ENCODE measurements at regions not wholly inside any gene's neighbourhood (a gene's known extent, or its start where the extent isn't known, plus 50 kb on each side); places are given as distances from the start of the nearest gene placed in this dataset.

- Histone ChIP-seq H3K36me3 (ENCODE audit: control insufficient read depth, low read length) (no peaks in the 10 kb centered on the region), H3K27me3 (ENCODE audit: control insufficient read depth, low read length) (no peaks in the 10 kb centered on the region), H3F3A (ENCODE audit: control insufficient read depth, insufficient read depth) (no peaks in the 10 kb centered on the region), H3K9me3 (ENCODE audit: control insufficient read depth, insufficient read depth, low read length) (no peaks in the 10 kb centered on the region), H3K4me1 (ENCODE audit: control insufficient read depth, low read length) (no peaks in the 10 kb centered on the region), H3K79me2 (ENCODE audit: control insufficient read depth, low read length) (no peaks in the 10 kb centered on the region), H3K4me3 (ENCODE audit: low read length) (no peak overlapping the region), H3K4me2 (ENCODE audit: low read length) (no peak overlapping the region), H4K20me1 (ENCODE audit: control insufficient read depth, insufficient read depth, low read depth, low read length) (no peaks in the 10 kb centered on the region), H3K27ac (ENCODE audit: low read depth, low read length) (no peak overlapping the region), H3K9me2 (replicated peaks; ENCODE audit: control insufficient read depth, low read length) (no peaks in the 10 kb centered on the region)
- TF ChIP-seq, protein P1, sequence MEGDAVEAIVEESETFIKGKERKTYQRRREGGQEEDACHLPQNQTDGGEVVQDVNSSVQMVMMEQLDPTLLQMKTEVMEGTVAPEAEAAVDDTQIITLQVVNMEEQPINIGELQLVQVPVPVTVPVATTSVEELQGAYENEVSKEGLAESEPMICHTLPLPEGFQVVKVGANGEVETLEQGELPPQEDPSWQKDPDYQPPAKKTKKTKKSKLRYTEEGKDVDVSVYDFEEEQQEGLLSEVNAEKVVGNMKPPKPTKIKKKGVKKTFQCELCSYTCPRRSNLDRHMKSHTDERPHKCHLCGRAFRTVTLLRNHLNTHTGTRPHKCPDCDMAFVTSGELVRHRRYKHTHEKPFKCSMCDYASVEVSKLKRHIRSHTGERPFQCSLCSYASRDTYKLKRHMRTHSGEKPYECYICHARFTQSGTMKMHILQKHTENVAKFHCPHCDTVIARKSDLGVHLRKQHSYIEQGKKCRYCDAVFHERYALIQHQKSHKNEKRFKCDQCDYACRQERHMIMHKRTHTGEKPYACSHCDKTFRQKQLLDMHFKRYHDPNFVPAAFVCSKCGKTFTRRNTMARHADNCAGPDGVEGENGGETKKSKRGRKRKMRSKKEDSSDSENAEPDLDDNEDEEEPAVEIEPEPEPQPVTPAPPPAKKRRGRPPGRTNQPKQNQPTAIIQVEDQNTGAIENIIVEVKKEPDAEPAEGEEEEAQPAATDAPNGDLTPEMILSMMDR (IDR thresholded peaks at IDR 0.05; ENCODE audit: low read depth, low read length, poor library complexity, severe bottlenecking) = no peak
- TF ChIP-seq EZH2phosphoT487 (IDR thresholded peaks at IDR 0.05; ENCODE audit: borderline replicate concordance, low read length) = no peak
These were observed 338.8 kb upstream of the AUTS2 start for GRCh38 chr7:69259445-69259844.

GRCh38 chr7:69260023-69260422 is 338.3 kb upstream of the AUTS2 start:
- no peaks in the 10 kb centered on the region for H3K4me1 ChIP-seq (ENCODE audit: control insufficient read depth, low read length)
- TF ChIP-seq EZH2phosphoT487 (IDR thresholded peaks at IDR 0.05; ENCODE audit: borderline replicate concordance, low read length) = no peak
- TF ChIP-seq, protein P1 (IDR thresholded peaks at IDR 0.05; ENCODE audit: low read depth, low read length, poor library complexity, severe bottlenecking) = no peak
- H3K36me3 ChIP-seq (ENCODE audit: control insufficient read depth, low read length) = no peaks in the 10 kb centered on the region
- no peak overlapping the region for H3K4me2 ChIP-seq (ENCODE audit: low read length)
- H3K79me2 ChIP-seq (ENCODE audit: control insufficient read depth, low read length) = no peaks in the 10 kb centered on the region
- H3K27me3 ChIP-seq (ENCODE audit: control insufficient read depth, low read length) = no peaks in the 10 kb centered on the region
- no peaks in the 10 kb centered on the region for H3K9me3 ChIP-seq (ENCODE audit: control insufficient read depth, insufficient read depth, low read length)
- H3F3A ChIP-seq (ENCODE audit: control insufficient read depth, insufficient read depth) = no peaks in the 10 kb centered on the region
- H3K27ac ChIP-seq (ENCODE audit: low read depth, low read length) = no peak overlapping the region
- no peaks in the 10 kb centered on the region for H4K20me1 ChIP-seq (ENCODE audit: control insufficient read depth, insufficient read depth, low read depth, low read length)
- no peaks in the 10 kb centered on the region for H3K9me2 ChIP-seq (replicated peaks; ENCODE audit: control insufficient read depth, low read length)
- no peak overlapping the region for H3K4me3 ChIP-seq (ENCODE audit: low read length)

GRCh38 chr7:69263550-69263949 is 334.7 kb upstream of the AUTS2 start:
- Histone ChIP-seq H3K9me2 (replicated peaks; ENCODE audit: control insufficient read depth, low read length) (no peaks in the 10 kb centered on the region), H4K20me1 (ENCODE audit: control insufficient read depth, insufficient read depth, low read depth, low read length) (no peaks in the 10 kb centered on the region), H3K27me3 (ENCODE audit: control insufficient read depth, low read length) (no peaks in the 10 kb centered on the region), H3F3A (ENCODE audit: control insufficient read depth, insufficient read depth) (no peaks in the 10 kb centered on the region), H3K4me1 (ENCODE audit: control insufficient read depth, low read length) (no peaks in the 10 kb centered on the region), H3K9me3 (ENCODE audit: control insufficient read depth, insufficient read depth, low read length) (no peaks in the 10 kb centered on the region), H3K79me2 (ENCODE audit: control insufficient read depth, low read length) (no peaks in the 10 kb centered on the region), H3K4me2 (ENCODE audit: low read length) (no peak overlapping the region), H3K27ac (ENCODE audit: low read depth, low read length) (no peak overlapping the region), H3K36me3 (ENCODE audit: control insufficient read depth, low read length) (no peaks in the 10 kb centered on the region), H3K4me3 (ENCODE audit: low read length) (no peak overlapping the region)
- TF ChIP-seq EZH2phosphoT487 (IDR thresholded peaks at IDR 0.05; ENCODE audit: borderline replicate concordance, low read length) = no peak
- TF ChIP-seq, protein P1 (IDR thresholded peaks at IDR 0.05; ENCODE audit: low read depth, low read length, poor library complexity, severe bottlenecking) = no peak

GRCh38 chr7:69269806-69270205 is 328.5 kb upstream of the AUTS2 start:
- peaks cover 4% of the 10 kb centered on the region; the same call in 1 of the 2 replicates for H3K27me3 ChIP-seq (ENCODE audit: control insufficient read depth, low read length)
- H3K9me2 ChIP-seq (replicated peaks; ENCODE audit: control insufficient read depth, low read length) = no peaks in the 10 kb centered on the region
- H3K27ac ChIP-seq (ENCODE audit: low read depth, low read length) = no peak overlapping the region
- no peaks in the 10 kb centered on the region for H4K20me1 ChIP-seq (ENCODE audit: control insufficient read depth, insufficient read depth, low read depth, low read length)
- H3K4me1 ChIP-seq (ENCODE audit: control insufficient read depth, low read length) = no peaks in the 10 kb centered on the region
- H3K9me3 ChIP-seq (ENCODE audit: control insufficient read depth, insufficient read depth, low read length) = no peaks in the 10 kb centered on the region
- no peak overlapping the region for H3K4me2 ChIP-seq (ENCODE audit: low read length)
- no peaks in the 10 kb centered on the region for H3K79me2 ChIP-seq (ENCODE audit: control insufficient read depth, low read length)
- no peaks in the 10 kb centered on the region for H3K36me3 ChIP-seq (ENCODE audit: control insufficient read depth, low read length)
- no peaks in the 10 kb centered on the region for H3F3A ChIP-seq (ENCODE audit: control insufficient read depth, insufficient read depth)
- H3K4me3 ChIP-seq (ENCODE audit: low read length) = no peak overlapping the region
- TF ChIP-seq EZH2phosphoT487 (IDR thresholded peaks at IDR 0.05; ENCODE audit: borderline replicate concordance, low read length) = no peak
- TF ChIP-seq, protein P1 (IDR thresholded peaks at IDR 0.05; ENCODE audit: low read depth, low read length, poor library complexity, severe bottlenecking) = no peak

Measured in DOHH2 (cell line).